ENCODE measurements at regions not wholly inside any gene's neighbourhood (a gene's known extent, or its start where the extent isn't known, plus 50 kb on each side); places are given as distances from the start of the nearest gene placed in this dataset.
"Not testable (repeated sequence)": the region's sequence is repeated elsewhere in the genome, so short reads cannot be mapped to it uniquely, and the experiment has no call there.

GRCh38 chr7:145697412-145698107 is 419.0 kb upstream of the CNTNAP2 start:
- ATAC-seq; intact Hi-C loops (cut with DNase I); DNase-seq: not testable (repeated sequence)

- intact Hi-C loops (cut with DNase I) = no loop called here
- DNase-seq (no peak), ATAC-seq (no peak)
Measured at GRCh38 chr7:145696071-145696470, 420.5 kb upstream of the CNTNAP2 start.

- intact Hi-C loops (cut with DNase I) = no loop called here
- peak; percentile 35 for DNase-seq
- ATAC-seq = peak; percentile 74 to 89
Measured at GRCh38 chr7:145692237-145692950, 424.2 kb upstream of the CNTNAP2 start.

- DNase-seq (no peak), ATAC-seq (no peak)
- intact Hi-C loops (cut with DNase I) = no loop called here
Measured at GRCh38 chr7:145691377-145691914, 425.2 kb upstream of the CNTNAP2 start.

- intact Hi-C loops (cut with DNase I) = no loop called here
- ATAC-seq (no peak), DNase-seq (no peak)
Measured at GRCh38 chr7:145681646-145682045, 435.0 kb upstream of the CNTNAP2 start.

GRCh38 chr7:145681159-145681558 is 435.4 kb upstream of the CNTNAP2 start:
- intact Hi-C loops (cut with DNase I) = no loop called here

GRCh38 chr7:145665499-145666258 is 450.9 kb upstream of the CNTNAP2 start:
- ATAC-seq = peak; percentile 46 to 65
- DNase-seq = no peak
- intact Hi-C loops (cut with DNase I) = no loop called here

More at GRCh38 chr7:145681159-145681558, 435.4 kb upstream of the CNTNAP2 start:
- no peak for ATAC-seq
- no peak for DNase-seq

GRCh38 chr7:145655666-145656065 is 460.9 kb upstream of the CNTNAP2 start:
- ATAC-seq (no peak), DNase-seq (no peak)
- intact Hi-C loops (cut with DNase I) = no loop called here

GRCh38 chr7:145645135-145645515 is 471.5 kb upstream of the CNTNAP2 start:
- DNase-seq = no peak
- intact Hi-C loops (cut with DNase I) = no loop called here

GRCh38 chr7:145644426-145645134 is 472.0 kb upstream of the CNTNAP2 start:
- no peak for DNase-seq
- intact Hi-C loops (cut with DNase I) = no loop called here
- no peak for ATAC-seq

More at GRCh38 chr7:145645135-145645515, 471.5 kb upstream of the CNTNAP2 start:
- no peak for ATAC-seq

GRCh38 chr7:145643981-145644380 is 472.6 kb upstream of the CNTNAP2 start:
- intact Hi-C loops (cut with DNase I) = no loop called here
- ATAC-seq = no peak
- DNase-seq = no peak

GRCh38 chr7:145633513-145633912 is 483.1 kb upstream of the CNTNAP2 start:
- DNase-seq (no peak), ATAC-seq (peak in 1 of 2 donors; percentile 70)
- intact Hi-C loops (cut with DNase I) = no loop called here

GRCh38 chr7:145624618-145625017 is 492.0 kb upstream of the CNTNAP2 start:
- DNase-seq = no peak
- no peak for ATAC-seq
- intact Hi-C loops (cut with DNase I) = no loop called here

- DNase-seq = no peak
- ATAC-seq = no peak
- intact Hi-C loops (cut with DNase I) = no loop called here
Measured at GRCh38 chr7:145605963-145606362, 510.6 kb upstream of the CNTNAP2 start.

GRCh38 chr7:145599376-145599775 is 517.2 kb upstream of the CNTNAP2 start:
- intact Hi-C loops (cut with DNase I) = no loop called here
- DNase-seq = no peak
- no peak for ATAC-seq

- DNase-seq (no peak), ATAC-seq (no peak)
- intact Hi-C loops (cut with DNase I) = no loop called here
Measured at GRCh38 chr7:145584401-145584800, 532.2 kb upstream of the CNTNAP2 start.

- ATAC-seq = no peak
- no peak for DNase-seq
- intact Hi-C loops (cut with DNase I) = no loop called here
Measured at GRCh38 chr7:145582742-145583303, 533.8 kb upstream of the CNTNAP2 start.

GRCh38 chr7:145557805-145558204 is 558.8 kb upstream of the CNTNAP2 start:
- no peak for DNase-seq

GRCh38 chr7:145543242-145543641 is 573.4 kb upstream of the CNTNAP2 start:
- DNase-seq (no peak), ATAC-seq (no peak)
- intact Hi-C loops (cut with DNase I) = no loop called here

More at GRCh38 chr7:145557805-145558204, 558.8 kb upstream of the CNTNAP2 start:
- no peak for ATAC-seq
- intact Hi-C loops (cut with DNase I) = no loop called here

Data from left cardiac atrium (tissue), 4 donors.